ENCODE measurements at regions not wholly inside any gene's neighbourhood (a gene's known extent, or its start where the extent isn't known, plus 50 kb on each side); places are given as distances from the start of the nearest gene placed in this dataset.
"Not testable (repeated sequence)": the region's sequence is repeated elsewhere in the genome, so short reads cannot be mapped to it uniquely, and the experiment has no call there.

DNA sequence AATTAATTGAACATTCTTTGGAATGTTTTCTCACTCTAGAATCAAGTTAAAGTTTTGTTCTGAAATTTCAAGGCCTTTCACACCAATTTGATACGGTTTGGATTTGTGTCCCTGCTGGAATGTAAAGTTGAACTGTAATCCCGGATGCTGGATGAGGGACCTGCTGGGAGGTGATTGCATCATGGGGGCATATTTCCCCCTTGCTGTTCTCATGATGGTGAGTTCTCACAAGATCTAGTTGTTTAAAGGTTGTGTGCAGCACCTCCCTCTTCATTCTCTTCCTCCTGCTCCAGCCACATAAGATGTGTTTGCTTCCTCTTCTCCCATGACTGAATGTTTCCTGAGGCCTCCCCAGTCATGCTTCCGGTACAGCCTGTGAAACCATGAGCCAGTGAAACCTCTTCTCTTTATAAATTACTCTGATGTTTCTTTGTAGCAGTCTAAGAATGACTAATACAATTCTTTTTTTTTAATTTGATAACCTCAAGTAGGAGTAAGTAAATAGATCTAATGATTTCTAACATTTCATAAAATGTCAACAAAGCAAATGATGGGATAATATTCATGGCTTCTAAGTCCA is 144.2 kb upstream of the CDH7 start:
- DNase-seq: no peak
- Mint-ChIP-seq H3K27me3 (no peaks in the 10 kb centered on the region), H3K4me1 (ENCODE audit: low read depth) (no peaks in the 10 kb centered on the region), H3K9me3 (peaks cover 6% of the 10 kb centered on the region), H3K4me3 (no peak overlapping the region), H3K27ac (no peak overlapping the region), H3K36me3 (ENCODE audit: low read depth) (no peaks in the 10 kb centered on the region)

DNA sequence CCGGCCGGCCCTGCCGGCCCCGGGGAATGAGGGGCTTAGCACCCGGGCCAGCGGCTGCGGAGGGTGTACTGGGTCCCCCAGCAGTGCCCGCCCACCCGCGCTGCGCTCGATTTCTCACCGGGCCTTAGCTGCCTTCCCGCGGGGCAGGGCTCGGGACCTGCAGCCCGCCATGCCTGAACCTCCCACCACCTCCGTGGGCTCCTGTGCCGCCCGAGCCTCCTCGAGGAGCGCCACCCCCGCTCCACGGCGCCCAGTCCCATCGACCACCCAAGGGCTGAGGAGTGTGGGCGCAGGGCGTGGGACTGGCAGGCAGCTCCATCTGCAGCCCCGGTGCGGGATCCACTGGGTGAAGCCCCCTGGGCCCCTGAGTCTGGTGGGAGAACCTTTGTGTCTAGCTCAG is 145.5 kb upstream of the CDH7 start:
- not testable (repeated sequence) for H3K27me3 Mint-ChIP-seq; H3K4me1 Mint-ChIP-seq (ENCODE audit: low read depth); H3K27ac Mint-ChIP-seq; H3K36me3 Mint-ChIP-seq (ENCODE audit: low read depth); DNase-seq; H3K9me3 Mint-ChIP-seq; H3K4me3 Mint-ChIP-seq

DNA sequence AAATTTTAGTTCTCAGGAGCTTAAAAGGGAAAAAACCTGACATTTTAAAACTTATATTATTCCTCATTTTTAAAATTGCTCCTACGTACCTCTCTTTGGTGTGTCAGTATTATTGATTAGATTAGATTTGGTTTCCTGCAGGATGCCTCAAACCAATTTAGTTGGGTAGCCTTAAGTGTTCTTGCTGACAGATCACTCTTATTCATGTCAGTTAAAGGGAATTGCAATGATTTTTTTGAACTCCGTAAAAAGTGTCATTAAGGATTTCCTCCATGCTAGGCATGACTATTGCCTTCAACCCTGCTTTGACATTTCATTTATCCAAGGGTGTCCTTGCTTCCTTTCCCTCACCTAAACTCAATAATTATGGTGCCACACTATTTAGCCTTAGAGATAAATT is 149.0 kb upstream of the CDH7 start:
- peaks cover 10% of the 10 kb centered on the region for H3K9me3 Mint-ChIP-seq
- no peaks in the 10 kb centered on the region for H3K4me1 Mint-ChIP-seq (ENCODE audit: low read depth)
- DNase-seq: no peak
- no peaks in the 10 kb centered on the region for H3K36me3 Mint-ChIP-seq (ENCODE audit: low read depth)
- no peaks in the 10 kb centered on the region for H3K27me3 Mint-ChIP-seq
- H3K4me3 Mint-ChIP-seq: no peak overlapping the region
- no peak overlapping the region for H3K27ac Mint-ChIP-seq

DNA sequence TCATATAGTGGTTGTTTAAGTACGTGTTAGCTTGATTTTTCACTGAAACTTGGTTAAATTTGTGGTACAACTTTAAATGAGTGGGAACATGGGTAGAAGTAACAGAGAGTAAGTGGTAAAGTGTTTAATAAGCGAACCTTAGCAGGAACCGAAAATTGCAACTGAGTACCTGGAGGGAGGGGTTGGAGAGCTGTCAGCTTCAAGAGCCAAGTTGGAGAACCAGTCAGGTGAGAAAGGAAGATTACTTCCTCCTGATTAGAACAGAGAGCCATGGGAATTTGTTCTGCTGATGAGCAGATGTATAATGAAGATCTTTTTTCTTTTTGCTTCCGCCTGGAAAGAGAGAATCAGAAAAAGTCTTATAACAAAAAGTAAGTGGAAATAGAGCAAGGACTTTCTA is 158.4 kb upstream of the CDH7 start:
- DNase-seq: no peak
- no peaks in the 10 kb centered on the region for H3K36me3 Mint-ChIP-seq (ENCODE audit: low read depth)
- no peak overlapping the region for H3K27ac Mint-ChIP-seq
- H3K4me1 Mint-ChIP-seq (ENCODE audit: low read depth): no peaks in the 10 kb centered on the region
- no peak overlapping the region for H3K4me3 Mint-ChIP-seq
- H3K9me3 Mint-ChIP-seq: peaks cover 16% of the 10 kb centered on the region
- H3K27me3 Mint-ChIP-seq: no peaks in the 10 kb centered on the region

DNA sequence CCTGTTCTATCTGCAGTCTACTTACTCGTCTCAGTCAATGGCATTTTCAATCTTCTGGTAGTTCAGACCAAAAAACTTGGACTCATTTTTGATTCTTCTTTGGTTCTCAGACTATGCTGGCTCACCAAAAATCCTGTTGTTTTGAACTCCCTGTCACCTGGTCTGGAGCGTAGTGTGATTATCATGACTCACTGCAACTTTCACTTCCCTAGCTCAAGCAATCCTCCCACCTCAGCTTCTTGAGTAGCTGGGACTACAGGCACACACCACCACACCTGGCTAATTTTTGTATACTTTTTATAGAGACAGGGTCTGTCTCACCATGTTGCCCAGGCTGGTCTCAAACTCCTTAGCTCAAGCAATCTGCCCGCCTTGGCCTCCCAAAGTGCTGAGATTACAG is 163.3 kb upstream of the CDH7 start:
- Mint-ChIP-seq H3K4me1 (ENCODE audit: low read depth) (no peaks in the 10 kb centered on the region), H3K4me3 (no peak overlapping the region), H3K36me3 (ENCODE audit: low read depth) (no peaks in the 10 kb centered on the region), H3K27ac (no peak overlapping the region), H3K27me3 (no peaks in the 10 kb centered on the region), H3K9me3 (peaks cover 8% of the 10 kb centered on the region)
- no peak for DNase-seq

DNA sequence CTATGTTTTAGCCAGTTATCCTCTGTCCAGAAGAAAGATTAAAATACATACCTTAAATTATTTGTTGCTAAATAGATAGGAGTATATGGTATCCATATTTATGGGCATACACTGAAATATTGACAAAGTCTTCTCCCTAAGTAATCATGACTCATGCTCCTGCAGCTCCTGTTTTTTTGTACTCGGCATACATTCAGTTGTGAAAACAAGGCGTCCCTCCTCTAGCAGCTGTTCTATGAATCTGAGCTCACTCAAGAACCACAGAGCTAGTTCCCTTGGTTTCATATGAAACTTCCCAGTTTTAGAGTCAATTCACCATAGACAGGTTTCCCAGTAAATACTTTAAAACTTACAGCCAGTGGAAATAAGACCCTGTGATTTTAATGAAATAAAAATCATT is 168.7 kb upstream of the CDH7 start:
- not testable (repeated sequence) for H3K27ac Mint-ChIP-seq; H3K4me1 Mint-ChIP-seq (ENCODE audit: low read depth); DNase-seq; H3K36me3 Mint-ChIP-seq (ENCODE audit: low read depth); H3K4me3 Mint-ChIP-seq; H3K27me3 Mint-ChIP-seq
- peaks cover 11% of the 10 kb centered on the region for H3K9me3 Mint-ChIP-seq

DNA sequence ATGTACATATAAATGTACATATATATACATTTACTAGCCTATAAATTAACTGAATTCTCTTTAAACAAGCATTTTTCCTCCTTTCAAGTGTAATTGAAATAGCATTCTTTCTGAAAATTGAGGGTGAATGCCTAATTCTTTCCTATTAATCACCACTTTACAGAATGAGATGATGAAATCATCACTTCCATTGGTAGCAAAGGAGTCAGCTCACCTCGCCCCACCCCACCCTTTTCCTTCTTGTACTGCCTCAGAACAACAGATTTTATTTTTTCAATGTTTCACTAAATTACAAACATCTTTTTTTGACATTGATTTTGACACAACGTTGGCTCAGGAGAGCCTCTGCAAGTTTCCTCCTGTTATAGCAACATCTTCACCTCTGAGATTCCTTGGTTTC is 181.9 kb upstream of the CDH7 start:
- DNase-seq: no peak
- H3K9me3 Mint-ChIP-seq: peaks cover 8% of the 10 kb centered on the region
- H3K4me1 Mint-ChIP-seq (ENCODE audit: low read depth): no peaks in the 10 kb centered on the region
- H3K27ac Mint-ChIP-seq: no peak overlapping the region
- no peaks in the 10 kb centered on the region for H3K36me3 Mint-ChIP-seq (ENCODE audit: low read depth)
- H3K27me3 Mint-ChIP-seq: no peaks in the 10 kb centered on the region
- no peak overlapping the region for H3K4me3 Mint-ChIP-seq

DNA sequence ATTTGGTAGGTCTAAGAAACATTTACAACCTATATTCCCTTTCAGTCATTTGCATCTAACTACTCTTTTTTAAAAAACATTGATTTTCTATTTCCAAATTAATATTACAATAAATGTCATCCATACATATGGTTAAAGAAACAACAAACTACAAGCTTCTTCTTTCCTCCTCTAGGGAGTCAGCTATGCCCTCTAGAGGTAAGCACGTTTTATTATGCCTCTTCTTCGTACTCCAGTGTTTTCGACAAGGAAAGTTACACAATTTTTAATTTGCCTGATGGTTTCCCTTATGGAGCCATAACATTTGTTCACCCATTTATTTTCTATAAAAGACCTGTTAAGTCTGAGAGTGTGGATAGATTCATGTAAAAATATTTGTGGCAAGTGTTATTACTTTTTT is 183.4 kb upstream of the CDH7 start:
- H3K36me3 Mint-ChIP-seq (ENCODE audit: low read depth): no peaks in the 10 kb centered on the region
- no peaks in the 10 kb centered on the region for H3K27me3 Mint-ChIP-seq
- H3K4me3 Mint-ChIP-seq: no peak overlapping the region
- H3K27ac Mint-ChIP-seq: no peak overlapping the region
- no peaks in the 10 kb centered on the region for H3K4me1 Mint-ChIP-seq (ENCODE audit: low read depth)
- no peak for DNase-seq
- H3K9me3 Mint-ChIP-seq: peaks cover 8% of the 10 kb centered on the region

DNA sequence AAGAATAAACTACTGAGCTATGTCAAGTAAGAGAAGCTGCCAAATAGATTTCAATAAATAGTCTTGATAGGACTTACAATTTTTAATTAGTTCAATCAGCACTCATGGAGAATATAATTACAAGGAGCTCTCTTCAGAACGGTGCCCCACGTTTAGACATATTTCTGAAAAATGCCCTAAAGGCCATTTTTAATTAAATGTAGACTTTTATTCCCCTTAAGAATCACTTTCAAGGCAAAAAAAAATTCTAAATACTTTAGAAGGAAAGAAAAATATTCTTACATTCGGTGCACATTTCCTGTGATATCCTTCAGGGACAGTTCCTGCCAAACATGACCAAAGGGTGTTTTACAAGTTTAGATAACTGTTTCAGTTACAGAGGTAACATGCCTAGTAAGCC is 202.5 kb upstream of the CDH7 start:
- H3K27ac Mint-ChIP-seq: no peak overlapping the region
- no peak for DNase-seq
- H3K9me3 Mint-ChIP-seq: peaks cover 9% of the 10 kb centered on the region
- H3K36me3 Mint-ChIP-seq (ENCODE audit: low read depth): no peaks in the 10 kb centered on the region
- no peaks in the 10 kb centered on the region for H3K4me1 Mint-ChIP-seq (ENCODE audit: low read depth)
- H3K27me3 Mint-ChIP-seq: no peaks in the 10 kb centered on the region
- no peak overlapping the region for H3K4me3 Mint-ChIP-seq

DNA sequence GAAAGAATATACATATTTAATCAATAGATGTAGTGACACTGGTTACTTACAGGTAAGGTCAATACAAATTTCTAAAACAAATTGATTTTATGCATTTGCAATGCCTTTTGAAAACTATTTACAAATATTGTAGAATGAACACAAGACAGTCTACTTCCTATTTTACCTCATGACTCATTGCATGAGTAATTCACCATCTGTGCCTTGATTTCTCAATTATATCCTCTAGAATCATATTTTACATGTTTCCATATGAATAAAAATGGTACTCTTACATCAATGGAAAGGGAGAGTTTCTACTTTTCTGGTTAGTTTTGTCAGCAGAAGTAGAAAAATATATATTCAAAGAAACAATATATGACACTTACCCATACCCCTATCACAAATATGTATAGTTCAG is 203.8 kb upstream of the CDH7 start:
- H3K27me3 Mint-ChIP-seq: no peaks in the 10 kb centered on the region
- H3K4me1 Mint-ChIP-seq (ENCODE audit: low read depth): no peaks in the 10 kb centered on the region
- H3K36me3 Mint-ChIP-seq (ENCODE audit: low read depth): no peaks in the 10 kb centered on the region
- DNase-seq: no peak
- H3K27ac Mint-ChIP-seq: no peak overlapping the region
- peaks cover 10% of the 10 kb centered on the region for H3K9me3 Mint-ChIP-seq
- no peak overlapping the region for H3K4me3 Mint-ChIP-seq

DNA sequence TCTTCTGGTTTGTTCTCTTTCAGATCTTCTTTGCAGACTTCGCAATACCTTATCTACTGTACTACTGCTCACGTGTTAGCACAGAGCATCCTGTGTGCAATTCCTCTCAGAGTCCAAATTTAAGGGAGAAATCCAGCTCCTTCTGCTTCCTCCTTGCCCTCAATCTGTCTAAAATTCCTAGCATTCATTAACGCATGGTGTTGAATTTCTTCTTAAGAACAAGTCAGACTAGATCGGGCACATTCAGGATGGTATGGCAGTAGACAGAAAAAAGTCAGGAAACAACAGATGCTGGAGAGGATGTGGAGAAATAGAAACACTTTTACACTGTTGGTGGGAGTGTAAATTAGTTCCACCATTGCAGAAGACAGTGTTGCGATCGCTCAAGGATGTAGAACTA is 206.1 kb upstream of the CDH7 start:
- H3K4me1 Mint-ChIP-seq (ENCODE audit: low read depth): no peaks in the 10 kb centered on the region
- H3K4me3 Mint-ChIP-seq: no peak overlapping the region
- H3K9me3 Mint-ChIP-seq: peaks cover 11% of the 10 kb centered on the region
- DNase-seq: no peak
- no peaks in the 10 kb centered on the region for H3K27me3 Mint-ChIP-seq
- no peaks in the 10 kb centered on the region for H3K36me3 Mint-ChIP-seq (ENCODE audit: low read depth)
- no peak overlapping the region for H3K27ac Mint-ChIP-seq

DNA sequence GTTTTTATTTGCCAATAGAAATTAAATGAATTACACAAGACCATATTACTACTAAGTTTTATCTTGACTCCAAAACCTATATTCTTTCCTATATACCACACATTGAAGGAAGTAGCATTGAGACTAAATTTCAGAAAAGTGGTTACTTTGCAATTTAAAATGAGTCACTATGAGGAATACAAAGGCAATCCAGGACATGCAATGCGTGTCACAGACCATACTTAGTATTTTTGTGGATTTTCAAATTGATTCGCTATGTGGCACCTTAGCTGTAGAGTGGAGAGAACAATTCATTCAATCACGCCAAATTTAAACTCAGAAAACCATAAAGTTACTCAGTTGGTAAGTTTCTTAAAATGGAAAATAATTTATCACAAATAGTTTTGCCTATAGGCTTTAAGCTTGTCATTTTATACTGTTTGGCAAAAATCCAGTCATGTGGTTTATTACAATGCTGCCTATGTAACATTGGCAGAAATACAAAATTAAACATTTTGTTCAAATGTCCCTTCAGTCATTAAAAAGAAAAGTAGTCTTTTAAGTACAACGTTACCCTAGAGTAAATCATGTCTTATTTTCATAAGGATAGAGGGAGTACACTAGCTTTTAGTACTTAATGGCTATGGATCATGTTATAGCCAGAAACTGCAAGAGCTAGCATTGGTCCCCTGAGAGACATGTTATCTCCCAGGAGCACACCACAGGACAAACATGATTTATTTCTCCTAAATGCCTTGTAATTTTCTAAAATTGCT is 222.8 kb upstream of the CDH7 start:
- no peak for DNase-seq
- H3K4me3 Mint-ChIP-seq: no peak overlapping the region
- H3K27ac Mint-ChIP-seq: no peak overlapping the region
- H3K36me3 Mint-ChIP-seq (ENCODE audit: low read depth): no peaks in the 10 kb centered on the region
- H3K27me3 Mint-ChIP-seq: no peaks in the 10 kb centered on the region
- H3K4me1 Mint-ChIP-seq (ENCODE audit: low read depth): no peaks in the 10 kb centered on the region
- H3K9me3 Mint-ChIP-seq: peaks cover 20% of the 10 kb centered on the region

DNA sequence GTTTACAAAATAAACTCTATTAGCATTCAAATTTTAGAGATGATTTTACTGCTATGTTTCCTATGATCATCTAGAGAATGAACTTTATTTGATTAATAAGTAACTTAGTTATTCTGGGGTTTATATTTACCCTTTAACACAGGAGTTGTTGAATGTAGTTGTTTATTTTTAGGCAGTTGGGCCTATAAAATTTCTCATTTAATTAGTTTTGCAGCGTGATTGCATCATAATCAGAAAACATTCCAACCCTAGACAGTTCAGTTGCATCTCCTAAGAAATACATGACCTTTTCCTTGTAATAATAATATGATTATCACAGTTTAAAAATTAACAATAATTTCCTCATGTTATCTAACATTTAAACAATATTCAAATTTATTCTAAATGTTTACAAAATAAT is 224.7 kb upstream of the CDH7 start:
- no peak for DNase-seq
- peaks cover 28% of the 10 kb centered on the region for H3K9me3 Mint-ChIP-seq
- H3K4me3 Mint-ChIP-seq: no peak overlapping the region
- H3K27me3 Mint-ChIP-seq: no peaks in the 10 kb centered on the region
- H3K27ac Mint-ChIP-seq: no peak overlapping the region
- no peaks in the 10 kb centered on the region for H3K36me3 Mint-ChIP-seq (ENCODE audit: low read depth)
- no peaks in the 10 kb centered on the region for H3K4me1 Mint-ChIP-seq (ENCODE audit: low read depth)

DNA sequence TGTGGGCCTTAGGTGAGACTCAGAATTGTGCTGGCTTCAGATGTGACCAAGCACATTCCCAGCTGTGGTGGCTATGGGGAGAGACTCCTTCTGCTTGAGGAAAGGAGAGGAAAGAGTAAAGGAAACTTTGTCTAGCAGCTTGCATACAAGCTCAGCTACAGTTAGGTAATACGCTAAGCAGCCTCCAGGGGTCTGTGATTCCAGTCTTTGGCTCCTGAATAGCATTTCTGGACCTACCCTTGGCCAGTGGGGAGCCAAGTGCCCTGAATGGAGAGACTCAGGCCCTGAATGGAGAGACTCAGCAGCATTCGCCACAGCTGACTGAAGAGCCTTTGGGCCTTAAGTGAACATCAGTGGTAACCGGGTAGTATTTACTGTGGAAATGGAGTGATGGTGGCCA is 227.4 kb upstream of the CDH7 start:
- Mint-ChIP-seq H3K27me3 (no peaks in the 10 kb centered on the region), H3K9me3 (peaks cover 24% of the 10 kb centered on the region), H3K36me3 (ENCODE audit: low read depth) (no peaks in the 10 kb centered on the region), H3K4me3 (no peak overlapping the region), H3K27ac (no peak overlapping the region), H3K4me1 (ENCODE audit: low read depth) (no peaks in the 10 kb centered on the region)
- DNase-seq: no peak

DNA sequence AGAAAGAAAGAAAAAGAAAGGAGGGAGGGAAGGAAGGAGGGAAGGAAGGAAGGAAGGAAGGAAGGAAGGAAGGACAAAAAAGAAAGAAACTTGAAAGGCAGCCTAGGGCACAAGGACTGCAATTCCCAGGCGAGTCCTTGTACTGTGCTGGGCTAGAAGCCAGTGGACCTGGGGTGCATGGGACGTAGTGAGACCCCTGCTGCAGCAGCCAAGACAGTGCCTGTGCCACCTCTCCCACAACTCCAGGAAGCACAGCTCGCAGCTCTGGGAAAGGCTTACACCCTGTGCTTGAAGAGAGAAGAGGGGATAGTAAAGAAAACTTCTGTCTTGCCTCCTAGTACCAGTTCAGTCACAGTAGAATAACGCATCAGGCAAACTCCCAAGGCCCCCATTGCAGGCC is 227.9 kb upstream of the CDH7 start:
- Mint-ChIP-seq H3K36me3 (ENCODE audit: low read depth) (no peaks in the 10 kb centered on the region), H3K4me1 (ENCODE audit: low read depth) (no peaks in the 10 kb centered on the region), H3K27me3 (no peaks in the 10 kb centered on the region), H3K27ac (no peak overlapping the region), H3K4me3 (no peak overlapping the region), H3K9me3 (peaks cover 24% of the 10 kb centered on the region)
- DNase-seq: no peak

DNA sequence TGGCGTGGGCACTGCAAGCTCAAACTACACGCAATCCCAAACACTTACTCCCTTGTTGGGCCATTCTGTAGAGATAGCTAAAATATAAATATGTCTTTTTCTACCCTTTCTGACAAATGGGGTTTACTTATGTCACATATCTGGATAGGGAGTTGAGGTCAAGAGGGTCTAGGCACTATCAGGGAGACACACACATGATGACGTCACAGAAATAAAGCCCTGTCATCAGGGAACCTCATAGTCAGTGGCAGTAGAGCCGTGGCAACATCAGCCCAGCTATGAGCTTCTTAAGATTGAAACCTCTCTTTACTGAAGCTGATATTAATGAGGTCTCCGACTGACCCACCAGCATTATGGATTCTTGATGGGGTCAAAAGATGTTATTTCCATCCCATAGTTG is 234.6 kb upstream of the CDH7 start:
- no peak overlapping the region for H3K27ac Mint-ChIP-seq
- H3K27me3 Mint-ChIP-seq: no peaks in the 10 kb centered on the region
- H3K4me3 Mint-ChIP-seq: no peak overlapping the region
- H3K36me3 Mint-ChIP-seq (ENCODE audit: low read depth): no peaks in the 10 kb centered on the region
- DNase-seq: no peak
- H3K9me3 Mint-ChIP-seq: peaks cover 5% of the 10 kb centered on the region
- no peaks in the 10 kb centered on the region for H3K4me1 Mint-ChIP-seq (ENCODE audit: low read depth)
